Fibroblast of lung (primary cell): ENCODE measurements at regions not wholly inside any gene's neighbourhood (a gene's known extent, or its start where the extent isn't known, plus 50 kb on each side); places are given as distances from the start of the nearest gene placed in this dataset.

Experiments used
- EZH2 ChIP-seq: IDR thresholded peaks from 2 replicates; pipeline ENCODE4 v1.5.1; 2012; ENCODE audit warnings: low read length, control low read depth, mild to moderate bottlenecking; ENCODE audit errors: missing control alignments
- TF ChIP-seq, protein P1 (sequence below), 2 donors: IDR thresholded peaks in 1 of 2; conservative IDR thresholded peaks in 1 of 2; 1 replicate in 1 of 2; 2 replicates in 1 of 2; pipeline ENCODE4 v1.5.1; 2011 to 2012; ENCODE audit warnings: low read length in 2 of 2, control low read depth in 1 of 2, inconsistent platforms in 1 of 2, low read depth in 1 of 2, mild to moderate bottlenecking in 1 of 2

GRCh38 chr2:51387235-51387634 is 355.3 kb upstream of the NRXN1 start:
- TF ChIP-seq, protein P1, sequence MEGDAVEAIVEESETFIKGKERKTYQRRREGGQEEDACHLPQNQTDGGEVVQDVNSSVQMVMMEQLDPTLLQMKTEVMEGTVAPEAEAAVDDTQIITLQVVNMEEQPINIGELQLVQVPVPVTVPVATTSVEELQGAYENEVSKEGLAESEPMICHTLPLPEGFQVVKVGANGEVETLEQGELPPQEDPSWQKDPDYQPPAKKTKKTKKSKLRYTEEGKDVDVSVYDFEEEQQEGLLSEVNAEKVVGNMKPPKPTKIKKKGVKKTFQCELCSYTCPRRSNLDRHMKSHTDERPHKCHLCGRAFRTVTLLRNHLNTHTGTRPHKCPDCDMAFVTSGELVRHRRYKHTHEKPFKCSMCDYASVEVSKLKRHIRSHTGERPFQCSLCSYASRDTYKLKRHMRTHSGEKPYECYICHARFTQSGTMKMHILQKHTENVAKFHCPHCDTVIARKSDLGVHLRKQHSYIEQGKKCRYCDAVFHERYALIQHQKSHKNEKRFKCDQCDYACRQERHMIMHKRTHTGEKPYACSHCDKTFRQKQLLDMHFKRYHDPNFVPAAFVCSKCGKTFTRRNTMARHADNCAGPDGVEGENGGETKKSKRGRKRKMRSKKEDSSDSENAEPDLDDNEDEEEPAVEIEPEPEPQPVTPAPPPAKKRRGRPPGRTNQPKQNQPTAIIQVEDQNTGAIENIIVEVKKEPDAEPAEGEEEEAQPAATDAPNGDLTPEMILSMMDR (conservative IDR thresholded peaks at IDR 0.05 in 1 of 2, IDR thresholded peaks at IDR 0.05 in 1 of 2; ENCODE audit: low read depth in 1 of 2, low read length in 2 of 2) = no peak
- TF ChIP-seq EZH2 = no peak
